ENCODE measurements at regions not wholly inside any gene's neighbourhood (a gene's known extent, or its start where the extent isn't known, plus 50 kb on each side); places are given as distances from the start of the nearest gene placed in this dataset.

GRCh38 chr10:133004478-133004877 is 62.1 kb upstream of the CFAP46 start:
- no peak for TF ChIP-seq CTCF (conservative IDR thresholded peaks at IDR 0.05; ENCODE audit: low read depth, low read length)
- TF ChIP-seq EZH2 (IDR thresholded peaks at IDR 0.05; ENCODE audit: borderline replicate concordance, low read depth, low read length, poor library complexity, severe bottlenecking): no peak
- ChIA-PET POLR2A (ENCODE audit: low non-redundant PET) (no interaction called here), CTCF (no interaction called here)
- Histone ChIP-seq H3K4me1 (ENCODE audit: insufficient read depth, low read length, poor library complexity, severe bottlenecking) (no peaks in the 10 kb centered on the region), H3K4me3 (ENCODE audit: low read depth, low read length, poor library complexity, severe bottlenecking) (no peak overlapping the region), H3K27ac (ENCODE audit: low read depth, low read length, poor library complexity, severe bottlenecking) (no peak overlapping the region), H3K36me3 (ENCODE audit: insufficient read depth, low read length, poor library complexity, severe bottlenecking) (no peaks in the 10 kb centered on the region), H3K27me3 (replicated peaks; ENCODE audit: insufficient read depth, low read depth, low read length, poor library complexity) (peaks cover 14% of the 10 kb centered on the region), H3K9me3 (ENCODE audit: low read depth, low read length, poor library complexity, severe bottlenecking) (no peaks in the 10 kb centered on the region)
- intact Hi-C loops (cut with micrococcal nuclease; ENCODE audit: unreplicated experiment): no loop called here
- BruUV-seq (replicated peaks): no TSS peak
- DNase-seq (ENCODE audit: low spot score): no peak

- CTCF ChIA-PET: no interaction called here
- Histone ChIP-seq H3K9me3 (ENCODE audit: low read depth, low read length, poor library complexity, severe bottlenecking) (no peaks in the 10 kb centered on the region), H3K36me3 (ENCODE audit: insufficient read depth, low read length, poor library complexity, severe bottlenecking) (no peaks in the 10 kb centered on the region), H3K4me1 (ENCODE audit: insufficient read depth, low read length, poor library complexity, severe bottlenecking) (no peaks in the 10 kb centered on the region), H3K4me3 (ENCODE audit: low read depth, low read length, poor library complexity, severe bottlenecking) (no peak overlapping the region), H3K27me3 (replicated peaks; ENCODE audit: insufficient read depth, low read depth, low read length, poor library complexity) (peaks cover 14% of the 10 kb centered on the region), H3K27ac (ENCODE audit: low read depth, low read length, poor library complexity, severe bottlenecking) (no peak overlapping the region)
- TF ChIP-seq CTCF (conservative IDR thresholded peaks at IDR 0.05; ENCODE audit: low read depth, low read length) (no peak), EZH2 (IDR thresholded peaks at IDR 0.05; ENCODE audit: borderline replicate concordance, low read depth, low read length, poor library complexity, severe bottlenecking) (no peak)
- POLR2A ChIA-PET (ENCODE audit: low non-redundant PET): no interaction called here
- DNase-seq (ENCODE audit: low spot score): no peak
- no TSS peak for BruUV-seq (replicated peaks)
- intact Hi-C loops (cut with micrococcal nuclease; ENCODE audit: unreplicated experiment): no loop called here
These were observed 60.8 kb upstream of the CFAP46 start for GRCh38 chr10:133003188-133003587.

GRCh38 chr10:133002685-133003084 is 60.3 kb upstream of the CFAP46 start:
- Histone ChIP-seq H3K4me3 (ENCODE audit: low read depth, low read length, poor library complexity, severe bottlenecking) (no peak overlapping the region), H3K36me3 (ENCODE audit: insufficient read depth, low read length, poor library complexity, severe bottlenecking) (no peaks in the 10 kb centered on the region), H3K9me3 (ENCODE audit: low read depth, low read length, poor library complexity, severe bottlenecking) (no peaks in the 10 kb centered on the region), H3K4me1 (ENCODE audit: insufficient read depth, low read length, poor library complexity, severe bottlenecking) (no peaks in the 10 kb centered on the region), H3K27ac (ENCODE audit: low read depth, low read length, poor library complexity, severe bottlenecking) (no peak overlapping the region), H3K27me3 (replicated peaks; ENCODE audit: insufficient read depth, low read depth, low read length, poor library complexity) (peaks cover 14% of the 10 kb centered on the region)
- ChIA-PET POLR2A (ENCODE audit: low non-redundant PET) (no interaction called here), CTCF (no interaction called here)
- BruUV-seq (replicated peaks): no TSS peak
- no peak for TF ChIP-seq CTCF (conservative IDR thresholded peaks at IDR 0.05; ENCODE audit: low read depth, low read length)
- no peak for TF ChIP-seq EZH2 (IDR thresholded peaks at IDR 0.05; ENCODE audit: borderline replicate concordance, low read depth, low read length, poor library complexity, severe bottlenecking)
- no peak for DNase-seq (ENCODE audit: low spot score)
- intact Hi-C loops (cut with micrococcal nuclease; ENCODE audit: unreplicated experiment): no loop called here
